SK-N-MC (cell line): ENCODE measurements at regions not wholly inside any gene's neighbourhood (a gene's known extent, or its start where the extent isn't known, plus 50 kb on each side); places are given as distances from the start of the nearest gene placed in this dataset.

Experiments used
- EZH2 ChIP-seq: fragments of 200-600 bp; sonication (generic); IDR thresholded peaks from one replicate; pipeline ENCODE4 v1.6.1; 2017; ENCODE audit warnings: antibody characterized with exemption
- FOXP2 ChIP-seq: optimal IDR thresholded peaks from 2 replicates; pipeline ENCODE3; 2011; ENCODE audit warnings: mild to moderate bottlenecking, moderate library complexity; ENCODE audit not compliant: insufficient read depth; ENCODE audit errors: extremely low read length, control extremely low read depth
- POLR2AphosphoS5 ChIP-seq: IDR thresholded peaks from 2 replicates; pipeline ENCODE4 v1.6.1; 2012; ENCODE audit warnings: mild to moderate bottlenecking, low read depth, low read length, borderline replicate concordance

DNA sequence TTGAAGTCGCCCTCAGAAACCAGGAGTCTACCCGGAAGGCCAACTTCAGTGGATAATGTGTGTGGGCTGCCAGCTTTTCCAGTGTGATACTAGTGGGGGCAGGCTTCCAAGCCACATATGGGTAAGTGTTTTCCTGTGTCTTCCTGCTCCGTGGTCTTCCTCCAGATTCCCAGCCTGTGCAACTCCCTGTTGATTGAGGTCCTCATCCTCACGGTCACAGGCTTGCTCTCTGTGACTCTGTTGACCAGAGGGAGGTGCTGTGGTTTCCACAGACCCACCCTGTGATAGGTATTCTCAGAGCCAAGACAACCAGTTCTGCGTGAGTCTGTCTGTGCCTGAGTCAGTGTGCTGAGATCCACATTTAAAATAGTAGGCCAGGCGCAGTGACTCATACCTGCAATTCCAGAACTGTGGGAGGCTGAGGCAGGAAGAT lies 388.0 kb upstream of the IRX2 start:
- TF ChIP-seq EZH2: no peak
- no peak for TF ChIP-seq POLR2AphosphoS5
- TF ChIP-seq FOXP2: no peak
